NB4 (cell line): ENCODE measurements at regions not wholly inside any gene's neighbourhood (a gene's known extent, or its start where the extent isn't known, plus 50 kb on each side); places are given as distances from the start of the nearest gene placed in this dataset.

Experiments used
- CTCF ChIP-seq: IDR thresholded peaks from one replicate; pipeline ENCODE4 v1.5.1; 2012; ENCODE audit warnings: low read depth, low read length
- POLR2A ChIP-seq: IDR thresholded peaks from 2 replicates; pipeline ENCODE4 v1.6.1; 2011; ENCODE audit warnings: mild to moderate bottlenecking; ENCODE audit not compliant: insufficient read length; ENCODE audit errors: extremely low read depth

GRCh38 chr5:117160391-117160790, 585.8 kb upstream of the SEMA6A start:
- TF ChIP-seq POLR2A (no peak), CTCF (no peak)
